ENCODE measurements at regions not wholly inside any gene's neighbourhood (a gene's known extent, or its start where the extent isn't known, plus 50 kb on each side); places are given as distances from the start of the nearest gene placed in this dataset.

DNA sequence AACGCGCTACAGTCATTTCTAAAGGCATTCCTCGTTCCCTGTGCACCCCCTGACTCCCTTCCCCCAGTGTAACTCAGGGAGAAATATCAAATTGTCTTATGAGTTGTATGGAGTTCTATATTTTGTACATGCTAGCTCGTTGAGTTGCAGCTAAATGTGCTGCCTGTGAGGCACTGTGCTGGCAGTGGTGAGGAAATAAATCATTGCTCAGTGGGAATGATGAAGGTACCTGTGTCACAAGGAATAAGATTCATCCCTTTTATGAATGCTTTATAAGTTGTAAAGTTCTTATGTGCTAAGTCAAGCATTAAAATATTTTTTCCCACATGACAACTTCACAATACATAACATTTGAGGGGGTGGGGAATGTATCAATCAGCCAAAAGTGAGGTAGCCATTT is 939.6 kb upstream of the CRIM1 start:
- Histone ChIP-seq H3K27me3 (replicated peaks in 2 of 5; ENCODE audit: control insufficient read depth in 4 of 5, insufficient read depth in 5 of 5, low read length in 4 of 5) (no peaks in the 10 kb centered on the region), H3K4me3 (ENCODE audit: control insufficient read depth in 1 of 7, extremely low read depth in 1 of 7, insufficient read depth in 4 of 7, low read depth in 2 of 7, low read length in 6 of 7) (no peak overlapping the region), H3K4me1 (ENCODE audit: control extremely low read depth in 1 of 4, control insufficient read depth in 4 of 4, insufficient read depth in 4 of 4, low read length in 3 of 4) (no peaks in the 10 kb centered on the region), H3K27ac (ENCODE audit: insufficient read depth in 1 of 2, low read depth in 1 of 2, low read length in 2 of 2, poor library complexity in 1 of 2, severe bottlenecking in 2 of 2) (no peak overlapping the region), H3K36me3 (ENCODE audit: control insufficient read depth in 4 of 4, insufficient read depth in 4 of 4, low read length in 3 of 4) (no peaks in the 10 kb centered on the region), H3K9me3 (ENCODE audit: control extremely low read depth in 1 of 5, control insufficient read depth in 4 of 5, insufficient read depth in 2 of 5, low read depth in 1 of 5, low read length in 4 of 5) (no peaks in the 10 kb centered on the region)
- CTCF ChIA-PET = interaction anchor here (1.0 to 1.3 kb wide), 2 partner anchors 9 to 13 kb away, joined by 5 read pairs; no protein-coding TSS in a partner anchor
- WGBS (ENCODE audit: insufficient coverage) = no CpG with 5 or more reads among the region's 4 CpGs
- POLR2A ChIA-PET = no interaction called here
- no peak for DNase-seq

DNA sequence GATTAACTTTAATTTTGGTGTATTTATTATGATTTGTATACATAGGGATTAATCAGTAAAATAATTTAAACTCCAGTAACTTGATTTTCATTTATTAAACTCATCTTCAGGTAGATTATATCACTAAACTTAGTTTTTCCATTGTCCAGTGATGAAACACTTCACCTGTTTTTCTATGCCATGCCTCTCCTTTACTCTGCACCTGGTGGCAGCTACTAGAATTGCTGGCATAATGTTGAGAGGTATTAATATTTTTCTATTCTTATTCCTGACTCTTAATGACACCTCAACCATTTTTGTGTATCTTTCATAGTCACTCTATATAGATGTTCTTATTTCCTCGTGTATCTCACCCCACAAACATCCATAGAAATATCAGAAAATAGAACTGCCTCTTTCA is 940.3 kb upstream of the CRIM1 start:
- Histone ChIP-seq H3K9me3 (ENCODE audit: control extremely low read depth in 1 of 5, control insufficient read depth in 4 of 5, insufficient read depth in 2 of 5, low read depth in 1 of 5, low read length in 4 of 5) (no peaks in the 10 kb centered on the region), H3K36me3 (ENCODE audit: control insufficient read depth in 4 of 4, insufficient read depth in 4 of 4, low read length in 3 of 4) (no peaks in the 10 kb centered on the region), H3K27me3 (replicated peaks in 2 of 5; ENCODE audit: control insufficient read depth in 4 of 5, insufficient read depth in 5 of 5, low read length in 4 of 5) (no peaks in the 10 kb centered on the region), H3K4me3 (ENCODE audit: control insufficient read depth in 1 of 7, extremely low read depth in 1 of 7, insufficient read depth in 4 of 7, low read depth in 2 of 7, low read length in 6 of 7) (no peak overlapping the region), H3K4me1 (ENCODE audit: control extremely low read depth in 1 of 4, control insufficient read depth in 4 of 4, insufficient read depth in 4 of 4, low read length in 3 of 4) (no peaks in the 10 kb centered on the region), H3K27ac (ENCODE audit: insufficient read depth in 1 of 2, low read depth in 1 of 2, low read length in 2 of 2, poor library complexity in 1 of 2, severe bottlenecking in 2 of 2) (no peak overlapping the region)
- ChIA-PET CTCF (interaction anchor here (1.3 kb wide), 1 partner anchor 13 kb away, joined by 5 read pairs; no protein-coding TSS in a partner anchor), POLR2A (no interaction called here)
- WGBS (ENCODE audit: insufficient coverage) = 63% methylated on average over 1 of the region's 1 CpG
- DNase-seq = no peak

DNA sequence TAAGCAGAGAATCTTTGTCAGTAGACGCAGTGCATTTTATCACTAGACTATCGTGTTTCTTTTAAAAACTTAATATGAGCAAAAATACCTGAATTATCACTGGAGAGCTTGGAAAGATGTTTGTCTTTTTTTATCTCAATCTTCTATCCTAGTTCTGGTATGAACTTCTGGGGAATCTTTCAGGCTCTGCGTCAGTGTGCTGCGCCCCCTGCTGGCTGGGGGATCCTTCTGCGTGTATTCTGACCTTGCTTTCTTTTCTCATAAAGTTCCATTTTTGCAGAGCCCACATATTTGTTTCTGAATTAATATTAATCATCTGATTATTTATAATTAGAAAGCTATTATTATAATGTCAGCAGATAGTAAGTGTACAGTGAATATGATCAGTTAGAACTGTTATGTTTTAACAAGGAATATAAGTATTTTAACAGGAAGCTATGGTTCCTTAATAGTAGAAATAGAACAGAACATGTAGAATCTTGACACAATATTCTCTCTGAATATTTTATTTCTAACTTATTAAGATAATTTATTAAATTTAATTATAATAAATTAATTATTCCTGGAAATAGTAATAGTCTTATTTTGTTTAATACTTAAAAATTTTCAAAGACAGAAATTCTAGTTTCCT is 945.0 kb upstream of the CRIM1 start:
- Histone ChIP-seq H3K27me3 (replicated peaks in 2 of 5; ENCODE audit: control insufficient read depth in 4 of 5, insufficient read depth in 5 of 5, low read length in 4 of 5) (no peaks in the 10 kb centered on the region), H3K4me3 (ENCODE audit: control insufficient read depth in 1 of 7, extremely low read depth in 1 of 7, insufficient read depth in 4 of 7, low read depth in 2 of 7, low read length in 6 of 7) (no peak overlapping the region), H3K9me3 (ENCODE audit: control extremely low read depth in 1 of 5, control insufficient read depth in 4 of 5, insufficient read depth in 2 of 5, low read depth in 1 of 5, low read length in 4 of 5) (no peaks in the 10 kb centered on the region), H3K36me3 (ENCODE audit: control insufficient read depth in 4 of 4, insufficient read depth in 4 of 4, low read length in 3 of 4) (no peaks in the 10 kb centered on the region), H3K4me1 (ENCODE audit: control extremely low read depth in 1 of 4, control insufficient read depth in 4 of 4, insufficient read depth in 4 of 4, low read length in 3 of 4) (no peaks in the 10 kb centered on the region), H3K27ac (ENCODE audit: insufficient read depth in 1 of 2, low read depth in 1 of 2, low read length in 2 of 2, poor library complexity in 1 of 2, severe bottlenecking in 2 of 2) (no peak overlapping the region)
- POLR2A ChIA-PET = no interaction called here
- WGBS (ENCODE audit: insufficient coverage) = 0% methylated on average over 1 of the region's 5 CpGs
- DNase-seq = peak; percentile 36 to 65 (median 53)
- CTCF ChIA-PET = interaction anchor here (0.9 to 2.5 kb wide), 10 partner anchors 8 to 1735 kb away, joined by 3 to 16 read pairs (median 4); no protein-coding TSS in a partner anchor

DNA sequence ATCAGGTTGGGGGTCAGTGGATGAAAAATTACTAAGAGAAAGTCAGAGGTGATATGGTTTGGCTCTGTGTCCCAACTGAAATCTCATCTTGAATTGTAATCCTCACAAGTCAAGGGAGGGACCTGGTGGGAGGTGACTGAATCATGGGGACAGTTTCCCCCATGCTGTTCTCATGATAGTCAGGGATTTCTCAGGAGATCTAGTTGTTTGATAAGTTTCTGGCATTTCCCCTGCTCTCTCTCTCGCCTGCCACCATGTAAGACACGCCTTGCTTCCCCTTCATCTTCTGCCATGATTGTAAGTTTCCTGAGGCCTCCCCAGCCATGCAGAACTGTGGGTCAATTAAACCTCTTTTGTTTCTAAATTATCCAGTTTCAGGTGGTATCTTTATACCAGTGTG is 945.8 kb upstream of the CRIM1 start:
- no peaks in the 10 kb centered on the region for H3K9me3 ChIP-seq (ENCODE audit: control extremely low read depth in 1 of 5, control insufficient read depth in 4 of 5, insufficient read depth in 2 of 5, low read depth in 1 of 5, low read length in 4 of 5)
- H3K4me3 ChIP-seq (ENCODE audit: control insufficient read depth in 1 of 7, extremely low read depth in 1 of 7, insufficient read depth in 4 of 7, low read depth in 2 of 7, low read length in 6 of 7) = no peak overlapping the region
- H3K27me3 ChIP-seq (replicated peaks in 2 of 5; ENCODE audit: control insufficient read depth in 4 of 5, insufficient read depth in 5 of 5, low read length in 4 of 5) = no peaks in the 10 kb centered on the region
- CTCF ChIA-PET = interaction anchor here (1.1 to 2.5 kb wide), 4 partner anchors 9 to 1734 kb away, joined by 3 to 16 read pairs (median 6); no protein-coding TSS in a partner anchor
- no CpG with 5 or more reads among the region's 2 CpGs for WGBS (ENCODE audit: insufficient coverage)
- no peak overlapping the region for H3K27ac ChIP-seq (ENCODE audit: insufficient read depth in 1 of 2, low read depth in 1 of 2, low read length in 2 of 2, poor library complexity in 1 of 2, severe bottlenecking in 2 of 2)
- DNase-seq = no peak
- POLR2A ChIA-PET = no interaction called here
- H3K36me3 ChIP-seq (ENCODE audit: control insufficient read depth in 4 of 4, insufficient read depth in 4 of 4, low read length in 3 of 4) = no peaks in the 10 kb centered on the region
- H3K4me1 ChIP-seq (ENCODE audit: control extremely low read depth in 1 of 4, control insufficient read depth in 4 of 4, insufficient read depth in 4 of 4, low read length in 3 of 4) = no peaks in the 10 kb centered on the region

GRCh38 chr2:35408320-35408719 is 947.3 kb upstream of the CRIM1 start:
- DNase-seq = no peak
- Histone ChIP-seq H3K4me3 (ENCODE audit: control insufficient read depth in 1 of 7, extremely low read depth in 1 of 7, insufficient read depth in 4 of 7, low read depth in 2 of 7, low read length in 6 of 7) (no peak overlapping the region), H3K27ac (ENCODE audit: insufficient read depth in 1 of 2, low read depth in 1 of 2, low read length in 2 of 2, poor library complexity in 1 of 2, severe bottlenecking in 2 of 2) (no peak overlapping the region), H3K4me1 (ENCODE audit: control extremely low read depth in 1 of 4, control insufficient read depth in 4 of 4, insufficient read depth in 4 of 4, low read length in 3 of 4) (no peaks in the 10 kb centered on the region), H3K27me3 (replicated peaks in 2 of 5; ENCODE audit: control insufficient read depth in 4 of 5, insufficient read depth in 5 of 5, low read length in 4 of 5) (no peaks in the 10 kb centered on the region), H3K36me3 (ENCODE audit: control insufficient read depth in 4 of 4, insufficient read depth in 4 of 4, low read length in 3 of 4) (no peaks in the 10 kb centered on the region), H3K9me3 (ENCODE audit: control extremely low read depth in 1 of 5, control insufficient read depth in 4 of 5, insufficient read depth in 2 of 5, low read depth in 1 of 5, low read length in 4 of 5) (no peaks in the 10 kb centered on the region)
- POLR2A ChIA-PET = no interaction called here
- CTCF ChIA-PET = interaction anchor here (0.5 to 1.5 kb wide), 6 partner anchors 15 to 1734 kb away, joined by 3 to 4 read pairs (median 4); no protein-coding TSS in a partner anchor

DNA sequence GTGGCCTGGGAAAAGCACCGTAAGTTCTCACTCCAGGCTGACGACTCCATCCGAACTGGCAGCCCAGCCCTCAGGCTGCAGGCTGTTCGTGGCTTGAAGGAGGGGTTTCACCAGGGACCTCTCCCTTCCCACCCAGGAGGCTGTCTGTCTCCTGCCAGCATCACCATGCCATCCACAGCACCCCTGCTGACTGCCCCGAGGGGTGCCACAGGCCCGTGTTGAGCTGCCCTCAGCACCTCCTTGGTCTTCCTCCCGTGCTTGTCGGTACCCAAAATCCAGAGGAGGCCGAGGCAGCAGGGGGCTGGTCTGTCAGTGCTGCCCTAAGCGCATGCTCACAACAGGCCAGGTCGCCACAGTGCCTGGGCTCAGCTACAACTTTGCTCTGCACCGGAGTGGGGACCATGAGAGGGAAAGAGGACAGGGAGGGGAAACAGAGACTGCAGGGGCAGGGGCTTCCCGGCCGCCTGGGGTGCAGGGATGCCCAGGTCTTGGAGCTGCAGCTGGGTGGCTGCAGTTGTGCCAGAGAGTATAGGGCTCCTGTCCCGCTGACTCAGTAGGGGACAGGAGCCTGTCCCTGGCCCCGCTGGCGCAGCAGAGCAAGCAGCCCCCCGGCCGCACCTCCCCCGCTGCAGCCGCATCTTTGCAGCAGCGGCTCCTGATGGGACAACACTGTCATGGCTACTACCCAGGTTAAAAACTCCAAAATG is 963.7 kb upstream of the CRIM1 start:
- Histone ChIP-seq H3K4me3 (ENCODE audit: control insufficient read depth in 1 of 7, extremely low read depth in 1 of 7, insufficient read depth in 4 of 7, low read depth in 2 of 7, low read length in 6 of 7) (no peak overlapping the region), H3K27me3 (replicated peaks in 2 of 5; ENCODE audit: control insufficient read depth in 4 of 5, insufficient read depth in 5 of 5, low read length in 4 of 5) (no peaks in the 10 kb centered on the region), H3K4me1 (ENCODE audit: control extremely low read depth in 1 of 4, control insufficient read depth in 4 of 4, insufficient read depth in 4 of 4, low read length in 3 of 4) (no peaks in the 10 kb centered on the region), H3K9me3 (ENCODE audit: control extremely low read depth in 1 of 5, control insufficient read depth in 4 of 5, insufficient read depth in 2 of 5, low read depth in 1 of 5, low read length in 4 of 5) (no peaks in the 10 kb centered on the region), H3K36me3 (ENCODE audit: control insufficient read depth in 4 of 4, insufficient read depth in 4 of 4, low read length in 3 of 4) (no peaks in the 10 kb centered on the region), H3K27ac (ENCODE audit: insufficient read depth in 1 of 2, low read depth in 1 of 2, low read length in 2 of 2, poor library complexity in 1 of 2, severe bottlenecking in 2 of 2) (no peak overlapping the region)
- no peak for DNase-seq
- ChIA-PET CTCF (no interaction called here), POLR2A (no interaction called here)
- 96% methylated on average over 19 of the region's 22 CpGs for WGBS (ENCODE audit: insufficient coverage)

DNA sequence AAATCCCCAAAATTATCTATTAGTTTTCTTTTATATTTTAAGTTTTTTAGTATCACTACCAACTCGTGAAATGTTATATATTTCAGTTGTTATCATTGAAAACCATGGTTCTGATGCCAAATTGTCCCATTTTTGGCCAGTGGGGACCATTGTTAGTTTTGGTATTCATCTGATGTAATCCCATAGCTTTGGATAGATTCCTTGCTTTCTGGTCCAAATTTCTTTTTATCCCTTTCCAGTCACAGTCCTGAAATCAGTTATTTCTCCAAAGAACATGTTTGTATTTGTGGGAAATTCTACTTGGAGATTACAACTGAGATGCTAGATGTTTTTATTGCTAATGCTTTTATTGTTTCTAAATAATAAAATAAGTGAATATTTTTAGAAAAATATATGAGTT is 976.8 kb upstream of the CRIM1 start:
- Histone ChIP-seq H3K36me3 (ENCODE audit: control insufficient read depth in 4 of 4, insufficient read depth in 4 of 4, low read length in 3 of 4) (no peaks in the 10 kb centered on the region), H3K4me3 (ENCODE audit: control insufficient read depth in 1 of 7, extremely low read depth in 1 of 7, insufficient read depth in 4 of 7, low read depth in 2 of 7, low read length in 6 of 7) (no peak overlapping the region), H3K27me3 (replicated peaks in 2 of 5; ENCODE audit: control insufficient read depth in 4 of 5, insufficient read depth in 5 of 5, low read length in 4 of 5) (no peaks in the 10 kb centered on the region), H3K27ac (ENCODE audit: insufficient read depth in 1 of 2, low read depth in 1 of 2, low read length in 2 of 2, poor library complexity in 1 of 2, severe bottlenecking in 2 of 2) (no peak overlapping the region), H3K9me3 (ENCODE audit: control extremely low read depth in 1 of 5, control insufficient read depth in 4 of 5, insufficient read depth in 2 of 5, low read depth in 1 of 5, low read length in 4 of 5) (no peaks in the 10 kb centered on the region), H3K4me1 (ENCODE audit: control extremely low read depth in 1 of 4, control insufficient read depth in 4 of 4, insufficient read depth in 4 of 4, low read length in 3 of 4) (no peaks in the 10 kb centered on the region)
- no CpG with 5 or more reads among the region's 1 CpG for WGBS (ENCODE audit: insufficient coverage)
- no peak for DNase-seq
- ChIA-PET CTCF (no interaction called here), POLR2A (no interaction called here)

Data from common myeloid progenitor, CD34-positive (primary cell).